Epidermal melanocyte (primary cell): ENCODE measurements at regions not wholly inside any gene's neighbourhood (a gene's known extent, or its start where the extent isn't known, plus 50 kb on each side); places are given as distances from the start of the nearest gene placed in this dataset.

Source experiments
- DNase-seq: peaks from one replicate; pipeline ENCODE4 v3.0.0; 2011; ENCODE audit warnings: low spot score; ENCODE audit not compliant: insufficient read length

DNA sequence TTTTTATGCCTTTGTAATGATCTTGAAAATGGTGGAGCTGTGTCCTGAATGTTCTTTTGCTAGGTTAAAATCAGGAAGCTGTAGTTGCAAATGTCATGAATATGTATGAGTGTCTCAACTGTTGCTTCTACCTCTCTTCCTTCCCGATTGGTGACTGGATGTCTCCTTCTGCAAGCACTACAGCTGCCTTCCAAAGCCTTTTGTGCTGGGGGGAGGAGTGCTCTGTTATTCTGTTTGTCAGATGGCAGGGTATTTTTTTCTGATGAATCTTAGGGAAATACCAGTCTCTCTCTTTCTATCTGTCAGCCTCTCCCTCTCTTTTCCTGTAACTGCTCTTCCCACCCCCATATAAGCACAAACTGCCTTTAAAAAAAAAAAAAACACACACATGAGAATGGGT lies 1396.3 kb upstream of the CELF4 start:
- no peak for DNase-seq

DNA sequence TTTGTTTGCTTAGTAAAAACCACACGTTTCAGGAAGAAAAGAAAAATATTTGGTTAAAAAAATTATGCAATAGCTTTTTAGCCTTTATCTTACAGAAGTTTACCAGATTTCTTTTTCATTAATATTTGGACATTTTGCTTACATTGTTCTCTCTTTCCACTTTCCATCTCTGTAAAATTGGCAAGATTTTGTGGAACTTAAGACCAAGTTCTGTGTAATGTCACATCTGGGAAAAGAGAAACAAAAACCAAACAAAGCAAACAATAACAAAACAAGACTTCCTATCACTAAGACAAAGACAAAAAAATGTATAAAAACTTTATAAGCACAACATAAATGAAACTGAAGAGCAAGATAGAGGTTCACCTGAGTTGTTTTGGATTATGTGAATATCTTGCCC lies 1392.1 kb upstream of the CELF4 start:
- DNase-seq, result no peak

DNA sequence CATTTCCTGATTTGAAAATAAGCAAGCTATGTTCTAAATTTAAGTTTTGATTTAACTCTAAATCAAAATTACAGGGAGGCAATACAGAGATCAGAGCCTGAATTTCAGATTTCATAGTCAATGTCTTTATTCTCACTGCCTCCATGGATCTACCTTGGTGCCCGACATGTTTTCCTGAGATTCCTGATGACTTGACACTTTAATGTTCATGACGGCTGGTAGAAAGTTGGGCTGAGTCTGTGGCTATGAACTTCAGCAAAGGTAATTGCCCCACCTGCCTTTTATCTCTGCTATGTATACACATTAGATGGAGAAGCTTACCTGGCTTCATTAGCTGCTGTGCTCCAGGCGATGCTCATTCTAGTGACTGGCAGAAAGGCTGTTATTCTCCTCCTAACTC lies 1390.5 kb upstream of the CELF4 start:
- no peak for DNase-seq

DNA sequence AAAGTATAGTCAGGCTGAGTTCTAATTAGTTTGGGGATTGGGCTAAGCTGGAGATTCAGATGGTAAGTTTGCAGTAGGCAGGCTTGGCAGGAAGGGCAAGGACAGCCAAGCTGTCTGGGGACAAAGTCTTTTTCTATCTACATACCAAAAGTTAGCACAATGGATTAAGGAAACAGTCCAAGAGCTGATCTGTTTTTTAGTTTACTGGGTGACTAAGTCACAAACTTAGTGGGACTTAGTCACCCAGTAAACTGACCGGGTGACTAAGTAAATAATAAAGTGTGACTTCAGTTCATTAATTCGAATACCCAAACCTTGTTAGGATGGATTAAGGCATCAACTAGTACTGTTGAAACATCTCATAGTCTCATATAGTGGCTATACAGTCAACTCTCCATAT lies 1386.0 kb upstream of the CELF4 start:
- DNase-seq, result no peak

DNA sequence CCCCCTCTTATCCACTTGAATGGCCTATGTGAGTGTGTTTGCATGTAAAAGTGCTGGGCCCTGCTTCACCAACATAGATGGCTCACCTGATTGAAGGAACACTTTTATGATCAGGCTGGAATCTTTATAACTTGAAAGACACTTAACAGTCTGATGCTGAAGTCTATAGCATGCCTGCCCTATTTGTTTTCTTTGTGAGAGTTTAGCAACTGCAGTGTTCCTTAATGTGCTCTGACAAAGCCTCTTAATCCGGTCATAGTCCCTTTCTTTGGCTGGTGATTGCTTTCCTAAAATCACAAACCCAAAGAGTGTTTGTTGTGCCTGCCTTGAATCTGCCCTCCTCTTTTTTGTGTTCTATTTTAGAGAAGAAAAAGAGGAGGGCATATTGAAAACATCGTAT lies 1382.8 kb upstream of the CELF4 start:
- DNase-seq, result no peak

DNA sequence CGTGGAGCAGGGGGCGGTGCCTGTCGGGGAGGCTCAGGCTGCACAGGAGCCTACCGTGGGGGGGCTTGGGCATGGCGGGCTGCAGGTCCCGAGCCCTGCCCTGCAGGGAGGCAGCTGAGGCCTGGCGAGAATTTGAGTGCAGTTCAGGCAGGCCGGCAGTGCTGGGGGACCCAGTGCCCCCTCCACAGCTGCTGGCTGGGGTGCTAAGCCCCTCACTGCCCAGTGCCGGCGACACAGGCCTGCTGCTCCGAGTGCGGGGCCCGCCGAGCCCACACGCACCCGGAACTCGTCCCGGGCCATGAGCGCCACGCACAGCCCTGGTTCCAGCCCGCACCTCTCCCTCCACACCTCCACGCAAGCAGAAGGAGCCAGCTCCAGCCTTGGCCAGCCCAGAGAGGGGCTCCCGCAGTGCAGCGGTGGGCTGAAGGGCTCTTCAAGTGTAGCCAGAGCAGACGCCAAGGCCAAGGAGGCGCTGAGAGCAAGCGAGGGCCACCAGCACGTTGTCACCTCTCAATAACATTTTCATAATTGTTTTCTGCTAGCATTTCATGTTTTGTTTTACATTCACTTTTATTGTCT lies 1378.9 kb upstream of the CELF4 start:
- no peak for DNase-seq

DNA sequence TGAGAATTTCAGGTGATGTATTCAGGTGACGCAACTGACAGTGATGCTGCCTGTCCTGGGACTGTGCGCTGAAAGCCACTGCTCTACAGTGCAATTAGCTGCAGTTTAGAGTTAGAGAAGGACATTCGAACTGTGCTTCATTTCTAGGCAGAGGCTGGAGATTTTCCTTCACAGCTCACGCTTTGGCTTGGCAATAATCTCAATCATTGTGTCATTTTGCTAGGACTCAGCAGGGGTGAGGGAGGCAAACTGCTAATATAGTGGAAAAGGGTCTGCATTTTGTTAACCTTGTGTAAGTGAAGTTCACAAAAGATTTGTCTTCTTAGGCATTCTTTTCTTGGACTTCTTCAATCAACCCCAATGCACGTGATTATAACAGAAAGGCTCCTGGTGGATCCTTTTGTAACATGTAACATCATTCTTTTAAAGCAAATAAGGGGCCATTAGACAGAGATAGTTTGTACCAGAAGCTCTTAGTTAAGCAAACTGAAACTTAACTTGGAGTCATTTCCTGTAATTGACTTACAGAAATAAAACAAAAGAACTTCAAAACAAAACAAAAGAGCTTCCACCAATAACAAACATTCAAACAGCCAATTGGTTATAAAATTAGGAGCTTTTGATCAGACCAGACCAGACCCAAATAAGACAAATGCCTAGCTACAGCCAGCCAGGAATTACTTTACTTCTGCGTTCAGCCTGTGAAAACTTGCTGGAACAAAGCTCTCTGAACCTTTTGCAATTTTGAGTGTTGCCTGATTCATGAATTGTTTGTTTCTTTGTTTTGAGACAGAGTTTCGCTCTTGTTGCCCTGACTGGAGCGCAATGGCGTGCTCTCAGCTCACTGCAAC lies 1376.3 kb upstream of the CELF4 start:
- no peak for DNase-seq

DNA sequence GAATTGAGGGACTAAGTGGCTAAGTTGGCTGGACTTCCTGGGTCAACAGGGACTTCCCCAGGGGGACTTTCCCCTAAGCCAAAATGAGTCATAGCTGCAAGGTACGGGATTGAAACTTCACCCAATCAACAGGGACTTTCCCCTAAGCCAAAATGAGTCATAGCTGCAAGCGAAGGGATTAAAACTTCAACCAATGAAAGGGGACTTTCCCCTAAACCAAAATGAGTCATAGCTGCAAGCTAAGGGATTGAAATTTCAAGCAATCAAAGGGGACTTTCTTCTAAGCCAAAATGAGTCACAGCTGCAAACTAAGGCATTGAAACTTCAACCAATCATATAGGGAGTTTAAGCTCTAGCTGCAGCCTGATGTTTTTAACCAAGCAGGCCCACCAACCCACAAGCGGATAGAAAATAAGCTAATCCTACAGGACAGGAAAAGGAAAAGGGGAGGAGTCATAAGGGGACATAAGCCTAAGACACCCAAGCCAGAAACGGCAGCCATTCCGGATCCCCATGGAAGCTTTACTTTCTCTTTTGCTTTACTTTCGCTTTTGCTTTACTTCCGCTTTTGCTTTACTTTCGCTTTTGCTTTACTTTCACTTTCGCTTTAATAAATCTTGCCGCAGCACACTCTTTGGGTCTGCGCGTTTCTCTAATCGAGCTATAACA lies 1375.4 kb upstream of the CELF4 start:
- no peak for DNase-seq

DNA sequence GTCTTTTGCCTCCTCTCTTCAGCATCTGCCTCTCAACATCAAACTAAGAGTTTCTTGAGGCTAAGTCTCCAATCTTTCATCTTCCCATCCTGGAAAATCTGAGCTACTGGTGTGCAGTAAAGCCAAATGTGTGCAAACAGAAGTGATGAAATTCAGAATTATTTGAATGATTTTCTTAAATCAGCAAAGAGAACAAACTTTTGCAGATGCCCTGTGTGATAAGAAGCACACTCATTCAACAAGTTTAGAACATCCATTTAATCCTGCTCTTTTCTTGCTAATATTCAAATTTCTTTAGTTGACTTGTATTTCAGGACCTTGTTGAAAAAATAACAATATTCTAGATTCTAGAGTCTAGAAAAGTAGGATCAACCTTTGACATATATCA lies 1374.9 kb upstream of the CELF4 start:
- no peak for DNase-seq

DNA sequence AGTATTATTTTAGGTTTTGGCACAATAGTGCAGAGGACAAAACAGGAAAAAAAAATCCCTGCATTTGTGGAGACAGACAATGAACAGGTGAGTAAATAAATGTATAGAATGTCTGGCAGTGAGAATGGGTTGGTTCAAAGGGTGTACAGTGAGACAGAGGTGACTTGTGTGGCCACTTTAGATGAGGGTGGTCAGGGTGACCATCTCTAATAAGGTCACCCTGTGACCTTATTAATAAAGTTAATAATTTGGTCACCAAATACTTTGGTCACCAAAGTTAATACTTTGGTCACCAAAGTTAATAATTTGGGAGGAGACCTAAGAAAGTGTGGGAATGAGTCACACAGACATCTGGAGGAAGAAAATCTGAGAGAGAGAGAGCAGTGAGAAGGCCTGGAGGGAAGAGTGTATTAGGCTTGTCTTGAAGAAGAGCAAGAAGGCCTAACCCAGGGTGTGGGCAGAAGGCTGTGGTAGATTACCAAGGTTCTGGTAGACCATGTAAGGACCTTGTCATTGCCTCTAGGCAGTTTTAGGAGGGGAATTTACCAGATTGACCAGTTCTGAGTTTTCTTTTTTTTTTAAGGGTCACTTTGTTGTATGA lies 1368.4 kb upstream of the CELF4 start:
- DNase-seq, result no peak

DNA sequence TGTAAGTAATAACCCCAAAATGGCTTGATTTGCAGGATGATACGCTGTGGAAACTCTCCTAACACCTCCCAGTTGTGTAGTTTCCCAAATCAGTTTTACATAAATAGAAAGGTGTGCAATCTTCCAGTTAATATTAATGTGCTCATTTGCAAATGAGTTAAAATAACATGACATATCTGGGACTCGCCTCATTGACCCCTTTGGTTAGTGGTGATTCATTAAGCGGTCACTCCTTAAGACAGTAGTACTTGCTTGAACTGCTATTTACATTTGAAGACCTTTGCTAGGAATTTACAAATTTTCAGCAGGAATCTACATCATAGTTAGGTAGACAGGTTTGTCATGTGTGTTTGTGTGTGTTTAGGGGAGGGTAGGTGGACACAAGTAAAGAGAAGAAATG lies 1367.7 kb upstream of the CELF4 start:
- no peak for DNase-seq

DNA sequence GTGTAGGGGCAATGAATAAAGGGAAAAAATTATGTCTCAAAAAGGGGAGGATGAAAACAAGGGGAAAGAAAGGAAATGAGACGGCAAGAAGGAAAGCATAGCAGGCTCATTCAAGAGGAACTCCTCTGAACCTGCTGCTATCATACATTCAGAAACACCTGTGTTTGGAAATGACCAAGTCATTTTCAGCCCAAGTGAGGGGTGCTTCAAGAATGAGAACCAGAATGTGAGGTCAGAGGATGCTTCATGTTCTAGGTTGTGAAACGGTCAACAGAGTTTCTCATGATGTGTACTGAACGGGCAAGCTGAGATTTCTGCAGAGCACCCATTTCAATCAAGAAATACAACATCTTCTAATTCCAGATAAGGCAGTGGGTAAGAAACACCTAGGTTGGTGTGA lies 1367.2 kb upstream of the CELF4 start:
- DNase-seq, result no peak

DNA sequence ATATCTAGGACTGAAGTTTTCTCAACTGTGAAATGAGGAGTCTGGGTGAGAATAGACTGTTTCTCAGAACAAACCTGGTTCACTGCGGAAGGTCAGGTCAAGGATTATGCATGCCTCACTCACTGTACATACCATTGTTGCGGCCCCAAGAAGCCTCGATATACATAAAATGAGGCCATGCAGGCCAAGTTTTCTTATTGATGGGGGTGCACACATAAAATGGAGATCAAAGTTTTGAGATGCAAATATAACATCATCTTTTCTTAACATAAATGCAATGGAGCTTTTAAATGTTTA lies 1366.1 kb upstream of the CELF4 start:
- DNase-seq, result no peak

DNA sequence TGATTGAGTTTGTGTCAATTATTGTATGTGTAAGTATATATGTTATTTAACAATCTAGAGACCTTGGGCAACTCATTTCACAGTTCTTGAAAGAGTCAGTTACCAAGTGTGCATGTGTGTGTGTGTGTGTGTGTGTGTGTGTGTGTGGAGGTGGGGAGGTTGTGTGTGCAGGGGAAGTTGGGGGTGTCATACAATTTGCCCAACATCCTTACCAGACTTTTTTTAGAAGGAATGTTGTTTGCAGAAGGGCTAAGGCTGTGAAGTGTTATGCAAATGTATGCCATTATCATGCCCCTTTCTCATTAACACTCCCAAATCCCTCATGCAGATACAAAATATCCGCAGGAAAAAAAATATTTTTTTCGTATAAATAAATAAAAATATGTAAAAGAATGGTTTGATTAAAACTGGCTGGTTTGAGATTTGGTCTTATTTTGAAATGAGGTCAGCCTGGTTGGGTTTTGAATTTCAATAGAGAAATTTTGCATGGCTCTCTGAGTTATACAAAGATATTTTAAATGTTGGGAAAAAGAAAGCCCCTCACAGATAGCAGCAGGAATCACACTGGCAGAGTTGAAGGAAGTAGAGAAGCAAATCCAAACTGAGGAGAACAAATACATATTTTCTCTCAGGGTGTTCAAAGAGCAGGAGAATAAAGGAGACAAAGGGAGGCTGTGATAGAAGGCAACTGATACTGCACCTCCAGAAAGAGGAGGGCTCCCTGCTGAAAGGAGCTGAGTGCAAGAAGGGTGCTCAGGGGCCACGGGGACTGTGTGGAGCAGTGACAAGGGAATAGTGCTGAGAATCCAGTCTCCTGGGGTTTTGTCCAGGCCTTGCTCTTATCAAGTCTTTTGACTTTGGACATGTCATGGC lies 1365.5 kb upstream of the CELF4 start:
- DNase-seq, result no peak

DNA sequence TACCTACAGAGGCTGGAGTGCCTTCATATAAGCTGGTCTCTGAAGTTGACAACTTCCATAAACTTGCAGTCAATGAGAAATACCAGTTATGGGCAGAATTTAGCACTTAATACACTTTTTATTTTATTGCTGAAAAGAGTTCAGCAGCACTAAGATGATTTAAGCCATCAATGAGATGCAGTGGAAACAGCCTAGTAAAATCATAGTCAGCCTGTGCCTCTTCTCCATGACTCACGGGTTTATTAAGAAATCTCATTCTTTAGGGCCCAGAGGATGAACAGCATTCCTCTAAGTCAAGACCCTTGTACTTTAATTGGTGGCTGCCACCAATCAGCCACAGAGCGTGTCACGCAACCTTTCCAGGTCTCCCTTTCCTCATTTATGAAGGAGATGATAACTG lies 1357.9 kb upstream of the CELF4 start:
- DNase-seq, result no peak

DNA sequence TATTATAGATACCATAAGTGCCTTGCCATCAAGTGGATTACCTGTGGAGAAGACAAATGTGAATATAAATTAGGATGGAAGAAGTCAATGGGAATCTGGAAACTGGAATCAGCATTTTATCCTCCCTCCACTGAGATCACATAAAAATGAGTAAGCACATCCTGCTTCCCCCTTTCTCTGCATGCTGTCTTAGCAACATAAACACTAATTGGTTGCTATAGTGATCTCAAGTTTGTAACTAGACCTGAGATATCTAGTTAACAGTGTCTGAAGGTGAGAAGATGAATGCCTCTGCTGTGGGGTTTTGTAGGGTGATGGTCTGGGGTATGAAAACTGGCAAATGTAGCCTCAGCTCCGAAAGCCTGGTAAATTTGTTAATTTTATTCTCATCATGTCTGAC lies 1357.5 kb upstream of the CELF4 start:
- DNase-seq, result no peak

DNA sequence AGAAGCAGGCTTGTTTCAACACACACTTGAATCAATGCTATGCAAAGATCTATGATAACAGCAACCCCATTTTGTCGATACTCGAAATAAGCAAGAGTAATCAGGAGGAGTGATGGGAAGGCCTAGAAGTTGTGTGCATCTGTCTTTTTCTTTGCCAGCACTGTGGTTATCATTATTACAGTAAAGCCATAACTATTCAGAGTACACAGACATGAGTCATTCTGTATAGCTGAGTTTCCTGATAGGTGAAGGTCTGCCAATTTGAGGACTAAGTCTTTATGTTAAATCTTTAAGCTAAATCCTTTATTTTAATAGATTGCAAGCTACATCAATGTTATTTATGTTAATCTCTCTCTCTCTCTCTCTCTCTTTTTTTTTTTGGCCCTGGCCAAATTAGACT lies 1344.4 kb upstream of the CELF4 start:
- no peak for DNase-seq

DNA sequence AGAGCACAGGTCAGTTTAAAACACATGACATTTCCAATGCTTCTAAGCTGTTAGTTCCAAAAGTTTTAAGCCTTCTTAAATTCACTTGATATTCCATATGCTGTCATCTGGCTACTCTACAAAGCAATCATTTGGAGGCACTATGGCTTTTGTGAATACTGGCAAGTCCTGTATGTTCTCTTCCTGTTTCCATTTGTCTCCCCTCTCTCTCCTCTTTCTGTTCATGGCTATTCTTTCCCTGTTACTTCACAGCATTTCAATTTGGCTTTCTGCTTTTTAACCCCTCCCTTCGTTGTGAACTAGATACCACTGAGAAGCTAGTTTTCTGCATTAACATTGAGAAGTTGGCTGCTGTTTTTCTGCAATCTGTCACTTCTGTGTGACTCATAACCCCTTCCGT lies 1337.2 kb upstream of the CELF4 start:
- DNase-seq, result no peak

DNA sequence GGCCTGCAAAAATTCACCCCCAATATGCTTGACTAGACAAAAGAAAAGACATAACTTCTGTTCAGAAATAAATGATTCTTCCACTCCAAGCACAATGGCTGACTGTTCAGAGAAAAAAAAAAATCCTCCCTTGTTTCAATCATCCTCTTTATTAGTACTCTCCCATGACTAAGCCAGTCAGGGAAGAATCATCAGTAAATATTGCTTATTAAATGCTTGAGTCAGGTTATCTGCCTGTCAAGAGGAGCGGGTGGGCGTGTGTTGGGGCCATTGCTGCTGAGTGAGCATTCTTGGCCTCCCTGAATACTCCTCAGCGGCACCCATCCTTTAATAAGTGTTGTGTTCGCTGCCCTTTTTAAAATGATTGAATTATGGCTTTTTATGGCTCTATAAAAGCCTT lies 1334.8 kb upstream of the CELF4 start:
- no peak for DNase-seq

DNA sequence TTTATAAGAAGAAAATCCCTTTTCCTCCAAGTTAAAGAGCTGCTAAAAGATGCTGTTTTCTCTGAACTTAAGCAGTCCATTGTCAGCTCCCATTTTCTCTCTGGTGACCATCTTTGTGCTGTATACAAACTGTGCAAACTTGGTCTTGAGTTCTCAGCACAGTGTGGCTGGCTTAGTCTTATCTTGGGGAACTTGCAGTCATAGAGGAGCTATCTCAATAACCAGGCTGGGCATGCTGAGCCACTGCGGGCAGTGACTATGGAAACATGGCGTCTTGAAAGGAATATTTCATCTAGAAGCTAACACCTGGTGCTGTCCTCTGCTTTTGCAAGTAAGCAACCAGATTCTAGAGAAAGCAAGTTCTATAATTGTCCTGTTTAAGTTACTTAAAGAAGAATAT lies 1334.4 kb upstream of the CELF4 start:
- DNase-seq, result no peak

DNA sequence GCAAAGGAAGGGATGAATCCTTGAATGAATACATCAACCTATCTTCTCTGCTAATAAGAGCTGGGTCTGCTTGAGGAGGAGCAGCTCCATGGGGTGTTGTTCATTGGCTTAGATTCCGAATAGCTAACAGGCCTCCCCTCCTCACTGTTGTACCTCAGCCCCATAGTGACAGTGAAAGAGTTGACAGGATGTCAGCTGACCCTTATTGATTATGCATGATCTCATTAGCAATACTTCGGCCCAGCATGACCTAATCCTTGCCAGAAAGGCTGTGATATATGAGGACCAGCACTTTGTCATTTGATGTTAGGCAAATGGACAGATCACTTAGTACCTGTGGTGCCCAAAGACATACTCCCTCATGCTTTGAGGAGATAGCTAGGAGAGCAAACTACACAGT lies 1333.7 kb upstream of the CELF4 start:
- no peak for DNase-seq

DNA sequence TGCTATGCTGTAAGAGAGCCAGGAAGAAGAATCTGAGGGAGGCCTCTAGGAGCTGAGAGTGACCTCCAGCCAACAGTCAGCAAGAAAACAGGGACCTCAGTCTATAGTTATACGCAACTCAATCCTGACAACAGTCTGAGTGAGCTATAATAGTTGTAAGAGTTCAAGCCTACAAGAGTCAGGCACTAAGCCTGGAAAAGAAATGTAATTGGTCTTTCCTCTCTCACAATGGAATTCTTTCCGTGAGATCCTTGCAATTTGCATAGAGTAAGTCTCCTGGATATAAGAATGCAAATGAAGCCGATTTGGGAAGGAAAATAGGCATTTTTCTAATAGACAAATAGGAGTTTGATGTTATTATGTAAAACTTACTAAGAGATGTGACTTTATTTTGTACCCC lies 1332.6 kb upstream of the CELF4 start:
- no peak for DNase-seq
